Lung (tissue), 11 donors: ENCODE measurements at regions not wholly inside any gene's neighbourhood (a gene's known extent, or its start where the extent isn't known, plus 50 kb on each side); places are given as distances from the start of the nearest gene placed in this dataset.

Experiments
- ATAC-seq: fragments of 200-7000 bp; cut with Tn5 transposase; one replicate; pipeline ENCODE4 v1.9.1; 2020; ENCODE audit warnings: moderate number of reproducible peaks; ENCODE audit not compliant: insufficient read depth, low FRiP score
- DNase-seq, 3 donors: peaks; one replicate each; pipeline ENCODE4 v3.0.0-alpha.2; 2013 to 2017
- H3K27ac ChIP-seq, 2 donors: one replicate each; pipeline ENCODE4 v1.5.1; 2013; ENCODE audit warnings: mild to moderate bottlenecking in 2 of 2, moderate library complexity in 2 of 2, control low read depth in 1 of 2, inconsistent platforms in 1 of 2, low read depth in 1 of 2, low read length in 1 of 2
- H3K27me3 ChIP-seq, 3 donors: one replicate each; pipeline ENCODE4 v1.5.1; 2013; ENCODE audit warnings: low read length in 2 of 3; ENCODE audit not compliant: control insufficient read depth in 3 of 3, insufficient read depth in 3 of 3
- H3K36me3 ChIP-seq, 4 donors: one replicate each; pipeline ENCODE4 v1.5.1; 2013; ENCODE audit warnings: low read length in 4 of 4, mild to moderate bottlenecking in 1 of 4, moderate library complexity in 1 of 4; ENCODE audit not compliant: control insufficient read depth in 4 of 4, insufficient read depth in 4 of 4
- H3K4me1 ChIP-seq, 5 donors: one replicate each; pipeline ENCODE4 v1.5.1; 2013; ENCODE audit warnings: low read length in 5 of 5, mild to moderate bottlenecking in 2 of 5, moderate library complexity in 1 of 5; ENCODE audit not compliant: control insufficient read depth in 5 of 5, insufficient read depth in 5 of 5
- H3K4me3 ChIP-seq: one replicate; pipeline ENCODE4 v1.5.1; 2013; ENCODE audit warnings: mild to moderate bottlenecking, control low read depth, moderate library complexity
- H3K9ac ChIP-seq, 2 donors: one replicate each; pipeline ENCODE4 v1.5.1; 2013; ENCODE audit warnings: low read length in 2 of 2, control low read depth in 1 of 2; ENCODE audit not compliant: insufficient read depth in 1 of 2
- H3K9me3 ChIP-seq, 4 donors: one replicate each; pipeline ENCODE4 v1.5.1; 2013; ENCODE audit warnings: low read length in 3 of 4, mild to moderate bottlenecking in 1 of 4, moderate library complexity in 1 of 4; ENCODE audit not compliant: control insufficient read depth in 4 of 4, insufficient read depth in 3 of 4
- WGBS, 2 donors: extraction: QIAGEN DNeasy Blood & Tissue Kit; methylation state at CpG; one replicate each; pipeline ENCODE4 v1.1.7; 2013; 5-methylcytosine and 5-hydroxymethylcytosine counted together
- TF ChIP-seq, protein P1 (sequence below): IDR thresholded peaks from 2 replicates; pipeline ENCODE4 v1.5.1; 2012; ENCODE audit warnings: mild to moderate bottlenecking; ENCODE audit errors: control extremely low read depth, extremely low read depth
- donor health status: control.
- donor health status: control.
- donor health status: Bipolar disorder and iron deficiency.
- donor health status: healthy.
- donor health status: DM: yes; HTN: yes; CAD: no.

DNA sequence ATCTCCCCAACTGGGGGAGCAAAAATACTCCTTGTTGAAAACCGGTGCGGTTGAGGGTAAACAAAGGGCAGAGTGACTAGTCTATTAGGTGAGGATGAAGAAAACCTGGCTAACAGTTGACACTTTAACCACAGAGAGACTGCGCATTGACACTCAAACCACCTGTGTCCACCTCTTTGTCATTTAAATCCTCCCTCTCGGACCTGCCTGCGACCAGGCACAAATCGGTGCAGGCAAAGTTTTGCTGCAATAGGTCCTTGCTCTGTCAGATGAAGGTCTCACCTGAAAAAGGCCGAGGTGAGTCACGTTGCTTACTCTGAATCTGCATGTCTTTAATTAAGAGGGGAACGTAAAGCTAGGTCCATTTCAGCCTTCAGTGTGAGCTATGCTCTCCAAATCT is 494.1 kb upstream of the DPPA4 start:
- H3K9me3 ChIP-seq, result no peaks in the 10 kb centered on the region
- TF ChIP-seq, protein P1, sequence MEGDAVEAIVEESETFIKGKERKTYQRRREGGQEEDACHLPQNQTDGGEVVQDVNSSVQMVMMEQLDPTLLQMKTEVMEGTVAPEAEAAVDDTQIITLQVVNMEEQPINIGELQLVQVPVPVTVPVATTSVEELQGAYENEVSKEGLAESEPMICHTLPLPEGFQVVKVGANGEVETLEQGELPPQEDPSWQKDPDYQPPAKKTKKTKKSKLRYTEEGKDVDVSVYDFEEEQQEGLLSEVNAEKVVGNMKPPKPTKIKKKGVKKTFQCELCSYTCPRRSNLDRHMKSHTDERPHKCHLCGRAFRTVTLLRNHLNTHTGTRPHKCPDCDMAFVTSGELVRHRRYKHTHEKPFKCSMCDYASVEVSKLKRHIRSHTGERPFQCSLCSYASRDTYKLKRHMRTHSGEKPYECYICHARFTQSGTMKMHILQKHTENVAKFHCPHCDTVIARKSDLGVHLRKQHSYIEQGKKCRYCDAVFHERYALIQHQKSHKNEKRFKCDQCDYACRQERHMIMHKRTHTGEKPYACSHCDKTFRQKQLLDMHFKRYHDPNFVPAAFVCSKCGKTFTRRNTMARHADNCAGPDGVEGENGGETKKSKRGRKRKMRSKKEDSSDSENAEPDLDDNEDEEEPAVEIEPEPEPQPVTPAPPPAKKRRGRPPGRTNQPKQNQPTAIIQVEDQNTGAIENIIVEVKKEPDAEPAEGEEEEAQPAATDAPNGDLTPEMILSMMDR, result no peak
- no peak overlapping the region for H3K4me3 ChIP-seq
- H3K9ac ChIP-seq, result no peak overlapping the region
- no peaks in the 10 kb centered on the region for H3K4me1 ChIP-seq
- no peaks in the 10 kb centered on the region for H3K27me3 ChIP-seq
- DNase-seq (no peak), ATAC-seq (no peak)
- no peaks in the 10 kb centered on the region for H3K36me3 ChIP-seq
- H3K27ac ChIP-seq, result no peak overlapping the region
- WGBS, 2 donors, result 66 to 70% methylated on average over 9 of the region's 9 CpGs

- 76 to 96% methylated on average over 1 of the region's 1 CpG for WGBS, 2 donors
- H3K27me3 ChIP-seq, result no peaks in the 10 kb centered on the region
- no peak overlapping the region for H3K9ac ChIP-seq
- TF ChIP-seq, protein P1, result no peak
- ATAC-seq (no peak), DNase-seq (no peak)
- H3K4me1 ChIP-seq, result no peaks in the 10 kb centered on the region
- no peak overlapping the region for H3K4me3 ChIP-seq
- H3K9me3 ChIP-seq, result no peaks in the 10 kb centered on the region
- no peak overlapping the region for H3K27ac ChIP-seq
- H3K36me3 ChIP-seq, result no peaks in the 10 kb centered on the region
These were observed 498.6 kb upstream of the DPPA4 start for GRCh38 chr3:109835958-109836357.

DNA sequence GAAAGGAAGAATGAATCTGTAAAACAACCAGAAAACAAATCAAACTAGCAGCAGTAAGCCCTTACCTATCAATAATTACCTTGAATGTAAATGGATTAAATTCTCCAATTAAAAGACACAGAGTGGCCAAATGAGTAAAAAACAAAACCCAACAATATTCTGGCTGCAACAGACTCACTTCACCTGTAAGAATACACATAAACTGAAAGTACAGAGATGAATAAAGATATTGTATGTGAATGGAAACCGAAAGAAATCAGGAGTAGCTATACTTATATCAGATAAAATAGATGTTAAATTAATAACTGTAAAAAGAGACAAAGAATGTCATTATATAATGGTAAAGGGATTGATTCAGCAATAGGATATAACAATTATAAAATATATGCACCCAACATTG is 514.5 kb upstream of the DPPA4 start:
- 79 to 82% methylated on average over 1 of the region's 1 CpG for WGBS, 2 donors
- Histone ChIP-seq H3K27ac (no peak overlapping the region), H3K36me3 (no peaks in the 10 kb centered on the region), H3K4me3 (no peak overlapping the region), H3K4me1 (no peaks in the 10 kb centered on the region), H3K27me3 (no peaks in the 10 kb centered on the region), H3K9ac (no peak overlapping the region), H3K9me3 (peaks cover 0 to 10% (median 6%) of the 10 kb centered on the region in 4 donors)
- no peak for ATAC-seq
- TF ChIP-seq, protein P1, result no peak
- DNase-seq, result no peak

DNA sequence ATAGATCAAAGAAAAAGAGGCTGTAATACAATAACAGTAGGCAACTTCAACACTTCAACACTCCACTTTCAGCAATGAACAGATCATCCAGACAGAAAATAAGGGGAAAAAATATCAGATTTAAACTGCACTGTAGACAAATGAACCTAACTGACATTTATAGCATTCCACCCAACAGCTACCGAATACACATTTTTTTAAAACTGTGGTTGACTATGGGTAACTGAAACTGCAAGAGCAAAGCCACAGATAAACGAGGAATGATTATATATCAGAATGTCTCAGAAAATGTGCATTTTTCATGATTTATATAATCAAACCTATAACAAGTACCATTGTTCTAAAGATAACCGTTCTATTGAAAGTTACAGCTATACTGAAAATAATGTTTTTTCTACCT is 514.9 kb upstream of the DPPA4 start:
- Histone ChIP-seq H3K9ac (no peak overlapping the region), H3K36me3 (no peaks in the 10 kb centered on the region), H3K9me3 (peaks cover 0 to 10% (median 6%) of the 10 kb centered on the region in 4 donors), H3K4me3 (no peak overlapping the region), H3K4me1 (no peaks in the 10 kb centered on the region), H3K27me3 (no peaks in the 10 kb centered on the region), H3K27ac (no peak overlapping the region)
- no peak for DNase-seq
- TF ChIP-seq, protein P1, result no peak
- ATAC-seq, result no peak
- WGBS, 2 donors, result 79 to 85% methylated on average over 3 of the region's 3 CpGs
